Suppressor macrophage (primary cell): ENCODE measurements at regions not wholly inside any gene's neighbourhood (a gene's known extent, or its start where the extent isn't known, plus 50 kb on each side); places are given as distances from the start of the nearest gene placed in this dataset.
A peak's percentile ranks its signal among the peaks of the same experiment; 100 is the strongest.

Source experiments
- DNase-seq, 4 experiments: peaks; one replicate each; pipeline ENCODE4 v3.0.0-alpha.2; 2020 to 2022

- DNase-seq, result no peak
Measured at GRCh38 chr6:22819209-22819608, 249.8 kb downstream of the HDGFL1 start.

GRCh38 chr6:22821664-22822320 is 252.4 kb downstream of the HDGFL1 start:
- DNase-seq, result no peak

- peak; percentile 1 to 52 (median 24) for DNase-seq
Measured at GRCh38 chr6:22825210-22825609, 255.8 kb downstream of the HDGFL1 start.

- no peak for DNase-seq
Measured at GRCh38 chr6:22826961-22827360, 257.6 kb downstream of the HDGFL1 start.

- no peak for DNase-seq
Measured at GRCh38 chr6:22827760-22828159, 258.4 kb downstream of the HDGFL1 start.

- peak in 2 of 4 experiments; percentile 2 for DNase-seq
Measured at GRCh38 chr6:22828179-22829062, 259.1 kb downstream of the HDGFL1 start.

- no peak for DNase-seq
Measured at GRCh38 chr6:22829070-22829469, 259.7 kb downstream of the HDGFL1 start.

GRCh38 chr6:22830463-22830862 is 261.1 kb downstream of the HDGFL1 start:
- DNase-seq, result no peak

GRCh38 chr6:22833191-22833590 is 263.8 kb downstream of the HDGFL1 start:
- DNase-seq, result no peak

- DNase-seq, result no peak
Measured at GRCh38 chr6:22838345-22838744, 269.0 kb downstream of the HDGFL1 start.

GRCh38 chr6:22845467-22845866 is 276.1 kb downstream of the HDGFL1 start:
- DNase-seq, result no peak

GRCh38 chr6:22848121-22848520 is 278.8 kb downstream of the HDGFL1 start:
- no peak for DNase-seq

- no peak for DNase-seq
Measured at GRCh38 chr6:22849921-22850320, 280.6 kb downstream of the HDGFL1 start.

GRCh38 chr6:22852101-22852500 is 282.7 kb downstream of the HDGFL1 start:
- no peak for DNase-seq

GRCh38 chr6:22873513-22874136 is 304.3 kb downstream of the HDGFL1 start:
- no peak for DNase-seq

- no peak for DNase-seq
Measured at GRCh38 chr6:22875845-22876244, 306.5 kb downstream of the HDGFL1 start.

- no peak for DNase-seq
Measured at GRCh38 chr6:22878324-22878701, 308.9 kb downstream of the HDGFL1 start.

GRCh38 chr6:22878706-22879105 is 309.3 kb downstream of the HDGFL1 start:
- no peak for DNase-seq

GRCh38 chr6:22880686-22881433 is 311.5 kb downstream of the HDGFL1 start:
- no peak for DNase-seq

GRCh38 chr6:22882581-22882980 is 313.2 kb downstream of the HDGFL1 start:
- DNase-seq, result no peak

- no peak for DNase-seq
Measured at GRCh38 chr6:22883061-22883717, 313.8 kb downstream of the HDGFL1 start.

- no peak for DNase-seq
Measured at GRCh38 chr6:22884456-22884855, 315.1 kb downstream of the HDGFL1 start.
